ENCODE measurements at regions not wholly inside any gene's neighbourhood (a gene's known extent, or its start where the extent isn't known, plus 50 kb on each side); places are given as distances from the start of the nearest gene placed in this dataset.

- FAIRE-seq, result no peak
- Histone ChIP-seq H3K4me1 (no peaks in the 10 kb centered on the region), H3K4me2 (no peak overlapping the region), H3K27ac (no peak overlapping the region), H3K9me3 (no peaks in the 10 kb centered on the region), H3K4me3 (no peak overlapping the region)
- ChIA-PET POLR2A (no interaction called here), CTCF (no interaction called here)
- WGBS (ENCODE audit: missing lambda C conversion rate), result 63% methylated on average over 4 of the region's 4 CpGs
- no peak for ATAC-seq
- no peak for DNase-seq (ENCODE audit: low read depth in 1 of 2, low spot score in 1 of 2)
- TF ChIP-seq FOSL2 (IDR thresholded peaks at IDR 0.05) (no peak), FOSL2 (CRISPR knock-in tag; IDR thresholded peaks at IDR 0.05) (no peak), POLR2A (IDR thresholded peaks at IDR 0.05; ENCODE audit: low read length) (no peak), REST (IDR thresholded peaks at IDR 0.05) (no peak), CHD2 (IDR thresholded peaks at IDR 0.05; ENCODE audit: low read length, partially characterized antibody) (no peak), MAZ (IDR thresholded peaks at IDR 0.05; ENCODE audit: borderline replicate concordance, low read depth, low read length) (no peak), RFX5 (IDR thresholded peaks at IDR 0.05) (no peak), FOSB (CRISPR knock-in tag; IDR thresholded peaks at IDR 0.05) (no peak), CEBPB (IDR thresholded peaks at IDR 0.05) (no peak), PHF8 (IDR thresholded peaks at IDR 0.05; ENCODE audit: borderline replicate concordance, low read depth) (no peak), TFCP2L1 (CRISPR knock-in tag; IDR thresholded peaks at IDR 0.05) (no peak), TP53 (CRISPR knock-in tag; IDR thresholded peaks at IDR 0.05) (no peak)
These were observed 61.9 kb upstream of the ELOVL6 start for GRCh38 chr4:110260299-110260698.

- H3K4me1 ChIP-seq, result no peaks in the 10 kb centered on the region
- ATAC-seq, result no peak
- H3K4me3 ChIP-seq, result no peak overlapping the region
- no peak for DNase-seq (ENCODE audit: low read depth in 1 of 2, low spot score in 1 of 2)
- no peak overlapping the region for H3K4me2 ChIP-seq
- FAIRE-seq, result no peak
- no peak for TF ChIP-seq NFE2L2 (conservative IDR thresholded peaks at IDR 0.05; ENCODE audit: low read length)
- no peak for TF ChIP-seq ZC3H11A (IDR thresholded peaks at IDR 0.05)
- TF ChIP-seq ATOH8 (CRISPR knock-in tag; IDR thresholded peaks at IDR 0.05; ENCODE audit: low read depth), result no peak
- no peak overlapping the region for H3K27ac ChIP-seq
- 43% methylated on average over 5 of the region's 5 CpGs for WGBS (ENCODE audit: missing lambda C conversion rate)
- ChIA-PET POLR2A (no interaction called here), CTCF (no interaction called here)
- H3K9me3 ChIP-seq, result no peaks in the 10 kb centered on the region
These were observed 51.6 kb upstream of the ELOVL6 start for GRCh38 chr4:110250023-110250387.

GRCh38 chr4:110248831-110249253 lies 50.4 kb upstream of the ELOVL6 start:
- no peak for TF ChIP-seq MYC (IDR thresholded peaks at IDR 0.05; ENCODE audit: borderline replicate concordance, low read length)
- no peak for TF ChIP-seq ESRRA (IDR thresholded peaks at IDR 0.05; ENCODE audit: borderline replicate concordance, low read length)
- TF ChIP-seq USF2 (IDR thresholded peaks at IDR 0.05), result no peak
- no peak for TF ChIP-seq FOXS1 (CRISPR knock-in tag; IDR thresholded peaks at IDR 0.05)
- TF ChIP-seq HOXB5 (CRISPR knock-in tag; IDR thresholded peaks at IDR 0.05), result no peak
- no peak for TF ChIP-seq PBX3 (IDR thresholded peaks at IDR 0.05)
- no peak for TF ChIP-seq HMGXB4 (CRISPR knock-in tag; IDR thresholded peaks at IDR 0.05; ENCODE audit: borderline replicate concordance)
- no peak for TF ChIP-seq BHLHE40 (IDR thresholded peaks at IDR 0.05; ENCODE audit: low read depth, low read length)
- no peak for FAIRE-seq
- no peak overlapping the region for H3K27ac ChIP-seq
- H3K4me2 ChIP-seq, result no peak overlapping the region
- DNase-seq (ENCODE audit: low read depth in 1 of 2, low spot score in 1 of 2), result no peak
- no peak overlapping the region for H3K4me3 ChIP-seq
- H3K4me1 ChIP-seq, result no peaks in the 10 kb centered on the region
- ChIA-PET CTCF (no interaction called here), POLR2A (no interaction called here)
- WGBS (ENCODE audit: missing lambda C conversion rate), result 75% methylated on average over 5 of the region's 5 CpGs
- ATAC-seq, result no peak
- no peaks in the 10 kb centered on the region for H3K9me3 ChIP-seq
